ENCODE measurements at regions not wholly inside any gene's neighbourhood (a gene's known extent, or its start where the extent isn't known, plus 50 kb on each side); places are given as distances from the start of the nearest gene placed in this dataset.
A peak's percentile ranks its signal among the peaks of the same experiment; 100 is the strongest.
"Not testable (repeated sequence)": the region's sequence is repeated elsewhere in the genome, so short reads cannot be mapped to it uniquely, and the experiment has no call there.

DNA sequence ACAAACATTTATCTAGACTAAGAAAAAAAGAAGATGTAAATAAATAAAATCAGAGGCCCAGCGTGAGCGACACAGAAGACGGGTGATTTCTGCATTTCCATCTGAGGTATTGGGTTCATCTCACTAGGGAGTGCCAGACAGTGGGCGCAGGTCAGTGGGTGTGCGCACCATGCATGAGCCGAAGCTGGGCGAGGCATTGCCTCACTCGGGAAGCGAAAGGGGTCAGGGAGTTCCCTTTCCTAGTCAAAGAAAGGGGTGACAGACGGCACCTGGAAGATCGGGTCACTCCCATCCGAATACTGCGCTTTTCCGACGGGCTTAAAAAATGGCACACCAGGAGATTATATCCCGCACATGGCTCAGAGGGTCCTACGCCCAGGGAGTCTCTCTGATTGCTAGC lies 79.5 kb upstream of the ABCD2 start:
- not testable (repeated sequence) for DNase-seq

DNA sequence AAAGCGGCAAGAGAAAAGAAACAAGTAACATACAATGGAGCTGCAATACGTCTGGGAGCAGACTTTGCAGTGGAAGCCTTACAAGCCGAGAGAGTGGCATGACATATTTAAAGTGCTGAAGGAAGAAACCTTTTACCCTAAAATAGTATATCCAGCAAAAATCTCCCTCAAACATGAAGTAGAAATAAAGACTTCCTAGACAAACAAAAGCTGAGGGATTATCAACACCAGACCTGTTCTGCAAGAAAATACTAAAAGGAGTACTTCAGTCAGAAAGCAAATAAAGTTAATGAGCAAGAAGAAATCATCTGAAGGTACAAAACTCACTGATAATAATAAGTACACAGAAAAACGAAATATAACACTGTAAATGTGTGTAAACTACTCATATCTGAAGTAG lies 77.5 kb upstream of the ABCD2 start:
- DNase-seq = no peak

DNA sequence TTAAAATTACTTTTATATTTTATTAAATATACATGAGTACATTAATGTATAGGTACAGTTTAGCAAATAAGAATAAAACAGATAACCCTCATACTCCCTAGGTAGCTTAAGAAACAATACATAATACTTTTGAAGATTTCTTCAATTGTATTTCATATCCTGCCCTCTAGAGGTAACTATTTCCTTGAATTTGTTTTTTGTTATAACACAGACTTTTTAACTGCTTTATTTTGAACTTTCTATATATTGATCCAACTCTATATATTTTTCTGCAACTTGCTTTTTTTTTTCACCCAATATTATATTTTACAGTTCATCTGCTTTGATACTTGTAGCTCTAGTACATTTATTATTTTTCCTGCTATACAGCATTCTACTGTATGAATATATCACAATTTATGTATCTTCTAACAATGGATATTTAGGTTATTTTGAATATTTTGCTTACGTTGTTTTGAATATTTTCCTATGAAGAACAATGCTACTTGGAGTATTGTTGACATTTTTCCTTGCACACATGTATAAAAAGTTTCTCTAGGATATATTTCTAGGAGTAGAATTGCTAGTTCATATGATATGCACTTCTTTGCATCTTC lies 72.8 kb upstream of the ABCD2 start:
- DNase-seq = peak in 1 of 2 experiments; percentile 29

DNA sequence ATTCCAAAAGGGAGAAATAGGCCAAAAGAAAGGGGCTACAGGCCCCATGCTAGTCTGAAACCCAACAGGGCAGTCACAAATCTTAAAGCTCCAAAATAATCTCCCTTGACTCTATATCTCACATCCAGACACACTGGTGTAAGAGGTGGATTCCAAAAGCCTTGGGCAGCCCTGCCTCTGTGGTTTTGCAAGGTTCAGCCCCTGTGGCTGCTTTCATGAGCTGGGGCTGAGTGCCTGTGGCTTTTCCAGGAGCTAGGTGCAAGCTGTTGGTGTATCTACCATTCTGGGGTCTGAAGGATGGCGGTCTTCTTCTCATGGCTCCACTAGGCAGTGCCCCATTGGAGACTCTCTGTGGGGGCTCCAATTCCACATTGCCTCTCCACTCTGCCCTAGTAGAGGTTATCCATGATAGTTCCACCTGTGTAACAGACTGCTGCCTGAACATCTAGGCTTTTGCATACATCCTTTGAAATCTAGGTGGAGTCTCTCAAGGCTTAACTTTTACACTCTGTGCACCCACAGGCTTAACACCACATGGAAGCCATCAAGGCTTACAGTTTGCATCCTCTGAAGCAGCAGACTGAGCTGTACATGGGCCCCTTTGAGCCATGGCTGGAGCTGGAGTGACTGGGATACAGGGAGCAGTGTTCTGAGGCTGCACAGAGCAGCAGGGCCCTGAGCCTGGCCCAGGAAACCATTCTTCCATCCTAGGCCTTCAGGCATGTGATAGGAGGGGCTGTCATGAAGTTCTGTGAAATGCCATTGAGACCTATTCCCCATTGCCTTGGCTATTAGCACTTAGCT lies 66.5 kb upstream of the ABCD2 start:
- no peak for DNase-seq

DNA sequence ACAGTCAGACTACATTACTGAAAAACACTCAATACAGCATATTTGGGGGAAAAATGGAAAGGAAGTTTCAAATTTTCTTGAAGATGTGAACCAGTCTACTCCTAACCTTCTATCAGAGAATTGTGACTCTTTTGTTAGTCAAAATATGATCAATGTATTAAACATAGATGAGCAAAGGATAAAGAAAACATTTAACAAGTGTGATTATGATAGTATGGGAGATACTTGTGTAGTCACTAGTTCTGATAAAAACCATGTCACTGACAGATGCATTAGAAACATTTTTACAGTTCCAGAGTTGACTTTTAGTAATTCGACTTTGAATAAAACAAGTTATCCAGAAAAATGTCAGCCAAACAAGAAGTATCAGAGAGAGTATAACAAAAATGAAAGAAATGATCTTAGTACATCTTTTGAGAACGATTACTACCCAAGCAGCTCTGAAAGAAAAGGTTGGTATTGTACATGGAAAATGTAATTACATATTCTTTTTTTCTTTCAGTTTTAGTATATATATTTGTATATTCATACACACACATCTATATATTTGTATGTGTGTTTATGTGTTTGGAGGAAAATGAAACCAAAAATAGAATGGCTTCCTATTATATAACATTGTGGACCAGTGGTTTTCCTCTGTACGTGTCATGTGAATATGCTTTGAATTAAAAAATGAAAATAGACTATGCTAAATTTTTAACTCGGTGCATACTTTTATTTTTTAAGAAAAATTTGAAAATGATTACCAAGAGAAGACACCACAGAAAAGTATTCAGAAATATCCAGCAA lies 63.3 kb upstream of the ABCD2 start:
- no peak for DNase-seq

DNA sequence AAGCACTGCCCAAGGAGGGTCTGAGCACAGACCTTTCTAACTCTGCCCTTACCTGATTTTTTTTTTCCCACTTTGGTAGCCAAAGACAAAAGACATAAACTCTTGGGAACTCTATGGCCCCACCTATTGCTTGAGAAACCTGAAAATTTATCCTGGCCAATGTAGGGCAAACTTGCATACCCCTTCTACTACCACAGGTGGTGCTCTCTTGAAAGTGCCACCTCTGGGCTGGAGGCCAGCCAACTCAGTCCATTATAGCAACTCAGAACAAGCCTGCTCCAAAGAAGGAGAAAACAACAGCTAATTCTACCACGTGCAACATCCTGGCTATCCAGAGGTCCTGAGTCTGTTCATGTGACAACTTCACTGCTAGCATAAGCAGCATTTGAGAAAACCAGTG lies 55.7 kb upstream of the ABCD2 start:
- DNase-seq = no peak

DNA sequence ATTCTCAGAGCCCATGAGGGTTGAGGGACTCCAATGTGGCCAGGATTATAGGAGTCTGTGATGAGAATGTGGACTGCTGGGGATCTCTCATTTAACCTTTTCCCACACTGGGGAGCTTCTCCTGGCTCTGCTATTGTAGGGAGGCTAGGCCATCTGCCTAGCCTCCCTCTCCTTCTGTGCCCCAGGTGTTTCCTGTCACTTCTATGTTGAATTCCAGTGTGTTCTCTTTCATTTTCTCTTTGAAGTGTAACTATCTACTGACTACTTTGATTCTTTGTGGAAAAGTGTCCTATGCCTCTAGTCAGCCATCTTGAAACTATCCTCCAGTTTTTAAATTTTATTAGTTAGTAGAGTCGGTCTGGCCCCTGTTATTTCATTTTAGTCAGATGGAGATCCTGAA lies 53.4 kb upstream of the ABCD2 start:
- DNase-seq = no peak

DNA sequence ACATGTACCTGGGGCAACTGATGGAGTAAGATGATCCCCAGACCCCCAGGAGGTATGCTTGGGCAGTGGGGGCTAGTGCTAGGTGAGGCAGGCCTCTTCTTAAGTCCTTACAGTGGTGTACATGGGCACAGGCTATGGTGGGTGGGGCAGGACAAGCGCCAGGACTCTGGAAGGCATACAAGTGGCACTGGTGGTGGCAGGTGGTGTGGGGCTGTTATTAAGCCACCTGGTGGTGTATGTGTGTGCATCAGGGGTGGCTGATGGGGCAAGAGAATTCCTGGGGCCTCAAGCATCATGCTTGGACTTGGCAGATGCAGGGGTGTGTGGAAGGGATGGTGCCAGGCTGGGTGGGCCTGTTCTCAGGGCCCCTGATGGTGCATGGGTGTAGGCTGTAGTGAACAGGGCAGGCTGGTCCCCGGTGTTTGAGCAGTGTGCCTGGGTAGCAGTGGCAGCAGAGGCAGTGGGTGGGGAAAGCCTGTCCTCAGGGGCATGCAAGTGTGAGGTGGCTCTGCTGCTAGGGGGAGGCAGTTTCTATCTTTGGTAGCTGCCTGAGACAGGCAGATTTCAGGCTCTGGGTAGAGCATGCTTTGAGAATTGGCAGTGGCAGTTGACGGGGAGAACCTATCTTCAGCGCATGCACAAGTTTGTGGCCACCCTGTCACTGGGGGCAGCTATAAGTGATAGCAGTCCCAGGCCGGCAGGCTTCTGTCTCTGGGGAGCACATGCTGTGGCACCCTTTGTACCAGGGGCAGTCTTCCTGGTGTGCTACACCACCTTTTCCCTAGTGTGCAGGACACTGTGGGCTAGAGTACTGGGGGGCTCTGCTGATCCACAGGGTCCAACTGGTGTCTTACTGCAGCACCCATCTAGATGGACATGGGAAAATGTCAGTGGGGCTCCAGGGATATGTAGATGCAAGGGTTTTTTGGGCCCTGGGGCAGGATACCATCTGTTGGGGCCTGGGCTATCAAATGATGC lies 52.6 kb upstream of the ABCD2 start:
- no peak for DNase-seq

DNA sequence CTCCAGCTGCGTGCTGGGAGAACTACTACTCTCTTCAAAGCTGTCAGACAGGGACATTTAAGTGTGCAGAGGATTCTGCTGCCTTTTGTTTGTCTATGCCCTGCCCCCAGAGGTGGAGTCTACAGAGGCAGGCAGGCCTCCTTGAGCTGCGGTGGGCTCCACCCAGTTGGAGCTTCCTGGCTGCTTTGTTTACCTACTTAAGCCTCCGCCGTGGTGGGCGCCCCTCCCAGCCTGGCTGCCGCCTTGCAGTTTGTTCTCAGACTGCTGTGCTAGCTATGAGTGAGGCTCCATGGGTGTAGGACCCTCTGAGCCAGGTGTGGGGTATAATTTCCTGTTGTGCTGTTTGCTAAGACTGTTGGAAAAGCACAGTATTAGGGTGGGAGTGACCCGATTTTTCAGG lies 49.9 kb upstream of the ABCD2 start:
- not testable (repeated sequence) for DNase-seq

Measured in AML-193 (cell line).